Jurkat, Clone E6-1 (cell line): ENCODE measurements at regions not wholly inside any gene's neighbourhood (a gene's known extent, or its start where the extent isn't known, plus 50 kb on each side); places are given as distances from the start of the nearest gene placed in this dataset.

Experiments
- DNase-seq: peaks from one replicate; pipeline ENCODE4 v3.0.0-alpha.2; 2011; ENCODE audit warnings: low read depth, low spot score
- H3K4me3 ChIP-seq: 2 replicates; pipeline ENCODE4 v1.5.1; 2011; ENCODE audit warnings: mild to moderate bottlenecking, low read length, control low read depth, moderate library complexity

GRCh38 chr2:150997702-150998440 lies 263.8 kb downstream of the RBM43 start:
- no peak for DNase-seq
- H3K4me3 ChIP-seq = no peak overlapping the region

- no peak overlapping the region for H3K4me3 ChIP-seq
- no peak for DNase-seq
These were observed 264.6 kb downstream of the RBM43 start for GRCh38 chr2:150997066-150997465.

- DNase-seq = no peak
- no peak overlapping the region for H3K4me3 ChIP-seq
These were observed 267.6 kb downstream of the RBM43 start for GRCh38 chr2:150994076-150994475.

GRCh38 chr2:150989969-150990368 lies 271.7 kb downstream of the RBM43 start:
- DNase-seq = no peak
- no peak overlapping the region for H3K4me3 ChIP-seq

- DNase-seq = no peak
- no peak overlapping the region for H3K4me3 ChIP-seq
These were observed 275.9 kb downstream of the RBM43 start for GRCh38 chr2:150985741-150986140.

GRCh38 chr2:150983314-150983897 lies 278.3 kb downstream of the RBM43 start:
- no peak for DNase-seq
- no peak overlapping the region for H3K4me3 ChIP-seq

- no peak for DNase-seq
- no peak overlapping the region for H3K4me3 ChIP-seq
These were observed 279.8 kb downstream of the RBM43 start for GRCh38 chr2:150981826-150982225.

- H3K4me3 ChIP-seq = no peak overlapping the region
- DNase-seq = no peak
These were observed 283.6 kb downstream of the RBM43 start for GRCh38 chr2:150978053-150978452.

- H3K4me3 ChIP-seq = no peak overlapping the region
- no peak for DNase-seq
These were observed 284.4 kb downstream of the RBM43 start for GRCh38 chr2:150977296-150977695.

- H3K4me3 ChIP-seq = no peak overlapping the region
- DNase-seq = no peak
These were observed 285.1 kb downstream of the RBM43 start for GRCh38 chr2:150976604-150977003.

- DNase-seq = no peak
- H3K4me3 ChIP-seq = no peak overlapping the region
These were observed 286.8 kb downstream of the RBM43 start for GRCh38 chr2:150974864-150975263.

- no peak for DNase-seq
- H3K4me3 ChIP-seq = no peak overlapping the region
These were observed 287.4 kb downstream of the RBM43 start for GRCh38 chr2:150974234-150974633.

GRCh38 chr2:150971910-150972309 lies 289.8 kb downstream of the RBM43 start:
- no peak for DNase-seq
- H3K4me3 ChIP-seq = no peak overlapping the region

GRCh38 chr2:150963336-150963735 lies 298.3 kb downstream of the RBM43 start:
- no peak overlapping the region for H3K4me3 ChIP-seq
- DNase-seq = no peak

- DNase-seq = no peak
- no peak overlapping the region for H3K4me3 ChIP-seq
These were observed 306.4 kb downstream of the RBM43 start for GRCh38 chr2:150955231-150955630.

- H3K4me3 ChIP-seq = no peak overlapping the region
- no peak for DNase-seq
These were observed 314.8 kb downstream of the RBM43 start for GRCh38 chr2:150946831-150947230.

- no peak overlapping the region for H3K4me3 ChIP-seq
- no peak for DNase-seq
These were observed 317.3 kb downstream of the RBM43 start for GRCh38 chr2:150944315-150944714.

GRCh38 chr2:150939087-150939486 lies 322.6 kb downstream of the RBM43 start:
- no peak for DNase-seq
- H3K4me3 ChIP-seq = no peak overlapping the region

GRCh38 chr2:150938527-150938926 lies 323.1 kb downstream of the RBM43 start:
- no peak for DNase-seq
- no peak overlapping the region for H3K4me3 ChIP-seq

GRCh38 chr2:150937030-150937429 lies 324.6 kb downstream of the RBM43 start:
- DNase-seq = no peak
- no peak overlapping the region for H3K4me3 ChIP-seq

GRCh38 chr2:150931451-150931850 lies 330.2 kb downstream of the RBM43 start:
- H3K4me3 ChIP-seq = no peak overlapping the region
- no peak for DNase-seq
